Lower leg skin (tissue), 4 donors: ENCODE measurements at regions not wholly inside any gene's neighbourhood (a gene's known extent, or its start where the extent isn't known, plus 50 kb on each side); places are given as distances from the start of the nearest gene placed in this dataset.

Source experiments
- DNase-seq, 2 donors: peaks; one replicate each; pipeline ENCODE4 v3.0.0-alpha.2; 2019; ENCODE audit warnings: low spot score in 2 of 2
- H3K4me3 ChIP-seq: fragments of 200-600 bp; sonication (generic); 2 replicates; pipeline ENCODE4 v1.5.1; 2017; ENCODE audit warnings: mild to moderate bottlenecking, low read depth; ENCODE audit not compliant: poor library complexity, severe bottlenecking
- POLR2A ChIP-seq, 2 donors: fragments of 450-650 bp; IDR thresholded peaks; one replicate each; pipeline ENCODE4 v1.6.1; 2016 to 2017; ENCODE audit warnings: antibody characterized with exemption in 2 of 2, mild to moderate bottlenecking in 1 of 2, moderate library complexity in 1 of 2
- WGBS, 2 donors: methylation state at CpG; one replicate each; pipeline ENCODE4 v1.1.5; 2018; 5-methylcytosine and 5-hydroxymethylcytosine counted together
- intact Hi-C: fragments of 100-400 bp; cut with DNase I; formaldehyde crosslinking; loops from one replicate; pipeline ENCODE4 v1.15.0; 2023; ENCODE audit warnings: low total_unique reads
- TF ChIP-seq, protein P1 (sequence below), 3 donors: fragments of 450-650 bp; IDR thresholded peaks; one replicate each; pipeline ENCODE4 v1.5.1; 2016; ENCODE audit warnings: antibody characterized with exemption in 3 of 3, mild to moderate bottlenecking in 3 of 3, moderate library complexity in 2 of 3

DNA sequence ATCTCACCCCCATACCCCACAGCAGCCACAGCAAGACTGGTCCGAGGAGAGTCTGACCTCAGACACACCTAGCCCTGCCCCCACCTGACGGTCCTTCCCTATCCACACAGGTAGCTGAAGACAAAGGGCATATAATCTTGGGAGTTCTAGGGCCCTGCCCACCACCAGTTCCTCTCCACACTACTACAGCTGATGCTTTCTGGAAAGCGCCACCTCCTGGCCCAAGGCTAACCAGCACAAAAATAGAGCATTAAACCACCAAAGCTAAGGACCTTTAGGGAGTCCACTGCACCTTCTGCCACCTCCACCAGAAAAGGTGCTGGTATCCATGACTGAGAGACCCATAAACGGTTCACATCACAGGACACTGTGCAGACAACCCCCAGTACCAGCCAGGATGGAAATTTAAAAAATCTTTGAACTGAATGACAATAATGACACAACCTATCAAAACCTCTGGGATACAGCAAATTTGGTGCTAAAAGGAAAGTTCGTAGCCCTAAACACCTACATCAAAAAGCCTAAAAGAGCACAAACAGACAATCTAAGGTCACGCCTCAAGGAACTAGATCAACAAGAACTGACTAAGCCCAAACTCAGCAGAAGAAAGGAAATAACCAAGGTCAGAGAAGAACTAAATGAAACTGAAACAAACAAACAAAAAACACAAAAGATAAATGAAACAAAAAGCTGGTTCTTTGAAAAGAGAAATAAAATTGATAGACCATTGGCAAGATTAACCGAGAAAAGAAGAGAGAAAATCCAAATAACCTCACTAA lies 122.1 kb upstream of the TPRG1 start:
- no peak for DNase-seq
- H3K4me3 ChIP-seq, result no peak overlapping the region
- intact Hi-C loops, result no loop called here
- TF ChIP-seq, protein P1, sequence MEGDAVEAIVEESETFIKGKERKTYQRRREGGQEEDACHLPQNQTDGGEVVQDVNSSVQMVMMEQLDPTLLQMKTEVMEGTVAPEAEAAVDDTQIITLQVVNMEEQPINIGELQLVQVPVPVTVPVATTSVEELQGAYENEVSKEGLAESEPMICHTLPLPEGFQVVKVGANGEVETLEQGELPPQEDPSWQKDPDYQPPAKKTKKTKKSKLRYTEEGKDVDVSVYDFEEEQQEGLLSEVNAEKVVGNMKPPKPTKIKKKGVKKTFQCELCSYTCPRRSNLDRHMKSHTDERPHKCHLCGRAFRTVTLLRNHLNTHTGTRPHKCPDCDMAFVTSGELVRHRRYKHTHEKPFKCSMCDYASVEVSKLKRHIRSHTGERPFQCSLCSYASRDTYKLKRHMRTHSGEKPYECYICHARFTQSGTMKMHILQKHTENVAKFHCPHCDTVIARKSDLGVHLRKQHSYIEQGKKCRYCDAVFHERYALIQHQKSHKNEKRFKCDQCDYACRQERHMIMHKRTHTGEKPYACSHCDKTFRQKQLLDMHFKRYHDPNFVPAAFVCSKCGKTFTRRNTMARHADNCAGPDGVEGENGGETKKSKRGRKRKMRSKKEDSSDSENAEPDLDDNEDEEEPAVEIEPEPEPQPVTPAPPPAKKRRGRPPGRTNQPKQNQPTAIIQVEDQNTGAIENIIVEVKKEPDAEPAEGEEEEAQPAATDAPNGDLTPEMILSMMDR (IDR thresholded peaks at IDR 0.05), result no peak
- TF ChIP-seq POLR2A (IDR thresholded peaks at IDR 0.05), result no peak
- 91% methylated on average over 7 of the region's 7 CpGs for WGBS, 2 donors

DNA sequence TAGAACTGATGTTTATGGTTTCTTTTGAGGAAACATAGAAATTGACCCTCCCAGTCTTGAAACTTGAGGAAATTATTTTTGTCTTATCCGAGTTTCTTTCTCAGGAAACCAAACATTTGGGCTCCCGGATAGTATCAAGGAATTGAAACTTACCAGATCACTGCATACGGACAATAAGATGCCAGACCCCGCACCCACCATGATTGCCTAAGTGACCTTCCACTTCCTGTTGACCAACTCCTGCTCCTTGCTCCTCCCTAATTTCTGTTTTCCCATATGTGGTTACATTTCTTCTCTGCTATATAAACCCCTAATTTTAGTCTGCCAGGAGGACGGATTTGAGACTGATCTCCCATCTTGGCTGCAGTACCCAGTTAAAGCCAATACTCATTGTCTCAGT lies 118.4 kb upstream of the TPRG1 start:
- TF ChIP-seq POLR2A (IDR thresholded peaks at IDR 0.05), result no peak
- no peak overlapping the region for H3K4me3 ChIP-seq
- intact Hi-C loops, result no loop called here
- 81 to 86% methylated on average over 5 of the region's 5 CpGs for WGBS, 2 donors
- DNase-seq, result no peak

DNA sequence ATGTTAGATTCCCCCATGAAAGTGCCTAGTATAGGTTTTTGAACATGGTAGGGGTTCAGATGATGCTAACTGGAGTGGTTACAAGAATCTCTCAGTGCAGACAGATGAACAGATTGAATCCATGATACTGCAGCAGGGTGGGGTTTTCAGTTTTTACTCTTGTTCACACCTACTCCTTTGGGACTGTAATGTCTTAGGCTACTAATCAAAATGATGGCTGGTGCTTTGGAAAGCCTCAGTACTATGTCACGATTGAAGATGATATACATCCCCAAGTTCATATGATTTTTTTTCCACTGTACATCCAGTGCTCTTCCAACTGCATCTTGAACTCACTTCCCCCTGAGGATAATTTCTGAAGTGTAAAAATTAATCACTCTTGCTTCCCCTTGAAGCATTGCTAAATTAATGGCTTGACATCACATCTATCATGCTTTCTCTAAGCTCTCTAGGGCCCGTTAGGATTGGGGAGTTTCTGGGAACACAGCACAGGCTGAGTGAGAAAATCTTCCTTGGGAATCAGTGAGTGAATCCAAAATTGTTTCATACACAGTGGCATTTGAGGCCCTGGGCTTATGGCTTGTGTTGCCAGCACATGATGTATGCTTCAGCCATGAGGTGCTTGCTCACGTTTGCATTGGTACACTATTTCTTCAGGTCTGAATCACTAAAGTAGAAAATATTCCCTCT lies 115.0 kb upstream of the TPRG1 start:
- intact Hi-C loops, result no loop called here
- no peak for DNase-seq
- WGBS, 2 donors, result 51 to 55% methylated on average over 3 of the region's 3 CpGs

DNA sequence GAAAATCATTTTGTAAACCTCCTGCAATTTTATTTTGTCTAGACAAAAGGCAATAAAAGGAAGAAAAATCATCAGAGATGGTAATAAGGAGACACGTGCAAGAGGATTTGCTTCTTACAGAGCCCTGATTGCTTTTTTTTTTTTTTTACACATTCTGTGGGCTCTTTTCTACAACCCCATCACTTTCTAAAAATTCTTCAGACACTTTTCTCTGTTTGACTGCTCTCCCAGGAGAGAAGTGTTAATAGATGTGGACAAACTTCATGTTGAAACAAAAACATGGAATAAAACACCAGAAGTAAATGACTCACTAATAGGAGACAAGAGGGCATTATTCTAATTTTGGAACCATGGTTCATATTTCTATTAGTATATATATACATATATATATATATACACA lies 114.4 kb upstream of the TPRG1 start:
- H3K4me3 ChIP-seq, result no peak overlapping the region
- no peak for DNase-seq
- TF ChIP-seq, protein P1 (IDR thresholded peaks at IDR 0.05), result no peak
- TF ChIP-seq POLR2A (IDR thresholded peaks at IDR 0.05), result no peak
- intact Hi-C loops, result no loop called here
- 67 to 80% methylated on average over 1 of the region's 1 CpG for WGBS, 2 donors

More for the DNA sequence above, 115.0 kb upstream of the TPRG1 start:
- no peak overlapping the region for H3K4me3 ChIP-seq
- TF ChIP-seq, protein P1 (IDR thresholded peaks at IDR 0.05), result no peak
- no peak for TF ChIP-seq POLR2A (IDR thresholded peaks at IDR 0.05)

DNA sequence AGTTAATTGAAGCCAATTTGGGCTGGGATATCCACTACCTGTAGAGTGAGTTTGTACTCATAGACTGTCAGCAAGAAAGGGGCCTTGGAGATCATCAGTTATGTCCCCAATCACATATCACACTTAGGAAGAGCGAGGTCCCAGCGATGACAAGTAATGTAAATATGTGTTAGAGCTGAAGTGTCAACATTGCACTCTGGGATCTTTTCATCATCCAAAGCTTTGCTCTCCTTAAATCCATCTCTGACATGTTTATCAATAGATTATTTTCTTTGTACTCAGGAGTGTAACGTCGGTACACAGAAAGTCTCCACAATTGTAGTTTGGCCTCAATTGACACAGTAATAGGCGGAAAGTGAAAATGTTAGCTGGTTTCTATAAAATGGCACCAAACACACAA lies 113.7 kb upstream of the TPRG1 start:
- intact Hi-C loops, result no loop called here
- WGBS, 2 donors, result 94 to 96% methylated on average over 5 of the region's 5 CpGs
- DNase-seq, result no peak
- TF ChIP-seq, protein P1 (IDR thresholded peaks at IDR 0.05), result no peak
- no peak for TF ChIP-seq POLR2A (IDR thresholded peaks at IDR 0.05)
- no peak overlapping the region for H3K4me3 ChIP-seq

DNA sequence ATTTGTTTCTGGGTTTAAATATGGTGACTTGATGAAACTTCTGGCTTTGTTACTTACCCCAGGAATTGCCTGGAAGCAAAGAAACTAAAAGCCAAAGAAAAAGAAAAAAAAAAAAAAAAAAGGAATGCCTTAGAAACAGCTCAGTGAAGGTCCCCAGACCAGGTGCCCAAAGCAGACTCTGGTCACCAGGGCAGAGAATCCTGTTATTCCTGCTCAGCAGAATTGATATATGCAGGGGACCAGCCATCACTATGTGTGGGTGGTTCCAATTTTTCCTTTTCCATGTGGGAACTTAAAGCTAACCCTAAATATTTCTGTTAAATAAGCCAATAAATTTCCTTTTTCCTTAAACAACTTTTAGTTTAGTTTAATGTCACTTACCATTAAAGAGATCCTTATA lies 100.8 kb upstream of the TPRG1 start:
- no peak overlapping the region for H3K4me3 ChIP-seq
- DNase-seq, result no peak
- TF ChIP-seq POLR2A (IDR thresholded peaks at IDR 0.05), result no peak
- TF ChIP-seq, protein P1 (IDR thresholded peaks at IDR 0.05), result no peak
- intact Hi-C loops, result no loop called here
